A673 (cell line): ENCODE measurements at regions not wholly inside any gene's neighbourhood (a gene's known extent, or its start where the extent isn't known, plus 50 kb on each side); places are given as distances from the start of the nearest gene placed in this dataset.

ENCODE experiments used
- BruUV-seq: library from RNA; stranded (reverse); fragments of 400-500 nt; replicated peaks from 2 replicates; lab custom pipeline; 2021; lab: Mats Ljungman, UMichigan
- CTCF ChIA-PET: fragments of 300-600 bp; sonication (Branson Sonifier 250); formaldehyde crosslinking; loops from one replicate; lab custom pipeline; 2022; ENCODE audit warnings: antibody characterized with exemption; lab: Charles Lee
- POLR2A ChIA-PET: fragments of 300-600 bp; sonication (Branson Sonifier 250); formaldehyde crosslinking; loops from one replicate; lab custom pipeline; 2022; ENCODE audit warnings: antibody characterized with exemption; ENCODE audit not compliant: low non-redundant PET; lab: Charles Lee
- DNase-seq: peaks from one replicate; pipeline ENCODE4 v3.0.0-alpha.2; 2015; ENCODE audit warnings: low spot score
- H3K27ac ChIP-seq: fragments of 200-600 bp; sonication (generic); 2 replicates; pipeline ENCODE4 v1.5.1; 2016; ENCODE audit warnings: mixed run types, low read depth, mild to moderate bottlenecking, mixed read lengths, antibody characterized with exemption, low read length; ENCODE audit not compliant: poor library complexity, severe bottlenecking
- H3K27me3 ChIP-seq: fragments of 200-600 bp; sonication (generic); replicated peaks from 2 replicates; pipeline ENCODE4 v1.6.1; 2017; ENCODE audit warnings: mixed run types, low read depth, mild to moderate bottlenecking, mixed read lengths, antibody characterized with exemption, low read length; ENCODE audit not compliant: insufficient read depth, poor library complexity
- H3K36me3 ChIP-seq: fragments of 200-600 bp; sonication (generic); 2 replicates; pipeline ENCODE4 v1.6.1; 2016; ENCODE audit warnings: mixed run types, mild to moderate bottlenecking, mixed read lengths, antibody characterized with exemption, low read length; ENCODE audit not compliant: insufficient read depth, poor library complexity, severe bottlenecking
- H3K4me1 ChIP-seq: fragments of 200-600 bp; sonication (generic); 2 replicates; pipeline ENCODE4 v1.6.1; 2017; ENCODE audit warnings: mixed run types, mild to moderate bottlenecking, mixed read lengths, antibody characterized with exemption, low read length; ENCODE audit not compliant: insufficient read depth, poor library complexity, severe bottlenecking
- H3K4me3 ChIP-seq: fragments of 200-600 bp; sonication (generic); 2 replicates; pipeline ENCODE4 v1.5.1; 2016; ENCODE audit warnings: low read depth, mixed run types, mild to moderate bottlenecking, mixed read lengths, low read length; ENCODE audit not compliant: poor library complexity, severe bottlenecking
- H3K9me3 ChIP-seq: fragments of 200-600 bp; sonication (generic); 2 replicates; pipeline ENCODE4 v1.6.1; 2016; ENCODE audit warnings: mixed run types, low read depth, mild to moderate bottlenecking, mixed read lengths, antibody characterized with exemption, low read length; ENCODE audit not compliant: poor library complexity, severe bottlenecking
- CTCF ChIP-seq: fragments of 300-800, 200-600 bp; sonication (generic); conservative IDR thresholded peaks from 2 replicates; pipeline ENCODE4 v1.5.1; 2017; ENCODE audit warnings: low read depth, mild to moderate bottlenecking, antibody characterized with exemption, low read length, moderate library complexity, mixed read lengths
- EZH2 ChIP-seq: fragments of 200-600 bp; sonication (generic); IDR thresholded peaks from 2 replicates; pipeline ENCODE4 v1.6.1; 2017; ENCODE audit warnings: borderline replicate concordance, low read depth, mild to moderate bottlenecking, mixed read lengths, antibody characterized with exemption, low read length; ENCODE audit not compliant: poor library complexity, severe bottlenecking
- intact Hi-C: fragments of 100-400 bp; cut with micrococcal nuclease; formaldehyde crosslinking; loops from one replicate; pipeline ENCODE4 v1.10.0; 2022; ENCODE audit not compliant: unreplicated experiment

- intact Hi-C loops, result no loop called here
- H3K9me3 ChIP-seq, result no peaks in the 10 kb centered on the region
- no peaks in the 10 kb centered on the region for H3K36me3 ChIP-seq
- no TSS peak for BruUV-seq
- POLR2A ChIA-PET, result no interaction called here
- H3K4me1 ChIP-seq, result no peaks in the 10 kb centered on the region
- no peak overlapping the region for H3K4me3 ChIP-seq
- no peak overlapping the region for H3K27ac ChIP-seq
- no peaks in the 10 kb centered on the region for H3K27me3 ChIP-seq
- TF ChIP-seq CTCF (no peak), EZH2 (no peak)
- no peak for DNase-seq
- CTCF ChIA-PET, result no interaction called here
Measured at GRCh38 chr18:1708006-1708405, 803.3 kb downstream of the ADCYAP1 start.

DNA sequence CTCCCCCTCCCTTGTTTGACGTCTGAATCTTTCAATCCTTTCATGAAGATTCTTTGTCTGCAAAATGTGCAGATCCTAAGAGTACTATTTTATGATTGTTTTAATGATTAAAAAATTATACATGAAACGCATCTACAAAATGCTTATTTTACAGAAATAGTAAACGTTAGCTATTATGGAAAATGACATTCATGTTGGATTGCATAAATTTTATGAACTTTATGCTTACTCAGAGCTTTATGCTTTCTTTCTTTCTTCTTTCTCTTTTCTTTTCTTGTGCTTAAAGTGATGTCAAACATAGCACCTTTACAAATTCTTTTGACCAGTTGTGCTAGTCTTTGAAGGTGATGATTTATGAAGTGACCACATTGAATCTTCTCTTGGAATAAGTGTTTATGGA lies 805.4 kb downstream of the ADCYAP1 start:
- Histone ChIP-seq H3K4me3 (no peak overlapping the region), H3K9me3 (no peaks in the 10 kb centered on the region), H3K4me1 (no peaks in the 10 kb centered on the region), H3K27ac (no peak overlapping the region), H3K36me3 (no peaks in the 10 kb centered on the region), H3K27me3 (no peaks in the 10 kb centered on the region)
- BruUV-seq, result no TSS peak
- DNase-seq, result no peak
- intact Hi-C loops, result no loop called here
- ChIA-PET CTCF (no interaction called here), POLR2A (no interaction called here)
- no peak for TF ChIP-seq CTCF
- no peak for TF ChIP-seq EZH2

GRCh38 chr18:1732143-1732542 lies 827.5 kb downstream of the ADCYAP1 start:
- Histone ChIP-seq H3K9me3 (no peaks in the 10 kb centered on the region), H3K4me1 (no peaks in the 10 kb centered on the region), H3K4me3 (no peak overlapping the region), H3K27me3 (no peaks in the 10 kb centered on the region), H3K36me3 (no peaks in the 10 kb centered on the region), H3K27ac (no peak overlapping the region)
- DNase-seq, result no peak
- intact Hi-C loops, result no loop called here
- ChIA-PET CTCF (no interaction called here), POLR2A (no interaction called here)
- BruUV-seq, result no TSS peak
- TF ChIP-seq EZH2 (no peak), CTCF (no peak)
